Endodermal cell (in vitro differentiated cells): ENCODE measurements at regions not wholly inside any gene's neighbourhood (a gene's known extent, or its start where the extent isn't known, plus 50 kb on each side); places are given as distances from the start of the nearest gene placed in this dataset.

Experiments
- DNase-seq: peaks from one replicate; pipeline ENCODE4 v3.0.0-alpha.2; 2017
- H3K27ac ChIP-seq: 2 replicates; pipeline ENCODE4 v1.5.1; 2013; ENCODE audit warnings: mild to moderate bottlenecking, low read depth, low read length, moderate library complexity
- H3K27me3 ChIP-seq: 2 replicates; pipeline ENCODE4 v1.6.1; 2013; ENCODE audit warnings: mild to moderate bottlenecking, low read length, moderate library complexity; ENCODE audit not compliant: insufficient read depth, control insufficient read depth, poor library complexity, severe bottlenecking
- H3K36me3 ChIP-seq: 2 replicates; pipeline ENCODE4 v1.7.0; 2013; ENCODE audit warnings: mild to moderate bottlenecking, low read length, moderate library complexity; ENCODE audit not compliant: control insufficient read depth, insufficient read depth
- H3K4me1 ChIP-seq: one replicate; pipeline ENCODE4 v1.7.0; 2013; ENCODE audit warnings: low read length; ENCODE audit not compliant: control insufficient read depth, insufficient read depth
- H3K4me3 ChIP-seq: 2 replicates; pipeline ENCODE4 v1.5.1; 2013; ENCODE audit warnings: mild to moderate bottlenecking, low read length, moderate library complexity
- H3K9ac ChIP-seq: 2 replicates; pipeline ENCODE4 v1.6.1; 2013; ENCODE audit warnings: mild to moderate bottlenecking, low read length, moderate library complexity; ENCODE audit not compliant: poor library complexity, severe bottlenecking; ENCODE audit errors: extremely low read depth
- H3K9me3 ChIP-seq: 2 replicates; pipeline ENCODE4 v1.6.1; 2013; ENCODE audit warnings: mild to moderate bottlenecking, low read length, moderate library complexity; ENCODE audit not compliant: control insufficient read depth
- H3K27ac Mint-ChIP-seq: 2 replicates; pipeline ENCODE4 v1.8.0; 2020; ENCODE audit warnings: mixed read lengths
- H3K27me3 Mint-ChIP-seq: 2 replicates; pipeline ENCODE4 v1.8.0; 2021; ENCODE audit warnings: mild to moderate bottlenecking, mixed read lengths; ENCODE audit not compliant: insufficient read depth
- H3K36me3 Mint-ChIP-seq: 2 replicates; pipeline ENCODE4 v1.8.0; 2020; ENCODE audit warnings: low read depth, mixed read lengths
- H3K4me1 Mint-ChIP-seq: 2 replicates; pipeline ENCODE4 v1.8.0; 2020; ENCODE audit warnings: mixed read lengths
- H3K4me3 Mint-ChIP-seq: 2 replicates; pipeline ENCODE4 v1.8.0; 2020; ENCODE audit warnings: mild to moderate bottlenecking, moderate library complexity, mixed read lengths
- H3K9me3 Mint-ChIP-seq: 2 replicates; pipeline ENCODE4 v1.8.0; 2020; ENCODE audit warnings: mild to moderate bottlenecking, mixed read lengths
- CTCF ChIP-seq: fragments of 200-600 bp; sonication (generic); conservative IDR thresholded peaks from 2 replicates; pipeline ENCODE4 v1.5.0; 2021; ENCODE audit warnings: antibody characterized with exemption, mild to moderate bottlenecking
- WGBS, 2 experiments: methylation state at CpG; one replicate each; pipeline versions ENCODE4 v1.1.5 to v1.1.7; 2013; ENCODE audit warnings: missing lambda C conversion rate in 2 of 2, mixed read lengths in 1 of 2; ENCODE audit not compliant: insufficient coverage in 1 of 2, insufficient read length in 1 of 2; 5-methylcytosine and 5-hydroxymethylcytosine counted together

DNA sequence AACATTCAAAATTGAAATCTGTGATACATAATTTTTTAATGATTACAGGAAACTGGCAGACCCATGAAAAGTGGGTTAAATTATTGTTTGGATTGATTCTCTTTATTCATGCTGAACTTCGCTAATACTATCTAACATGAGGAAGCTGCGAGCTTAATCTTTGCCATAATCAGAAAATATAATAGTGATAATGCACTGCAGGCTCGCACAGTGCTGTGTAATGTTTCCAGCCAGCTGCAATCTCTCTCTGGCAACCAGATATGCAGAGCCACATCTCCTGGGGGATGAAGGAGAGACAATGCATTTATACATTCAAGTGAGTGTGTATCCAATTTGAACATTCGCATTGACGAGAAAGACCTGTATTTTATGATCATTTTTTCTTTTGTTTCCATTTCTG lies 669.7 kb upstream of the RGMB start:
- H3K27ac Mint-ChIP-seq: no peak overlapping the region
- DNase-seq: no peak
- H3K4me3 Mint-ChIP-seq: no peak overlapping the region
- Histone ChIP-seq H3K36me3 (no peaks in the 10 kb centered on the region), H3K27me3 (no peaks in the 10 kb centered on the region), H3K9ac (no peak overlapping the region), H3K4me1 (no peaks in the 10 kb centered on the region), H3K4me3 (no peak overlapping the region), H3K9me3 (no peaks in the 10 kb centered on the region), H3K27ac (no peak overlapping the region)
- no peaks in the 10 kb centered on the region for H3K9me3 Mint-ChIP-seq
- no peaks in the 10 kb centered on the region for H3K36me3 Mint-ChIP-seq
- WGBS, 2 experiments: 93 to 95% methylated on average over 3 of the region's 5 CpGs
- H3K4me1 Mint-ChIP-seq: no peaks in the 10 kb centered on the region
- no peaks in the 10 kb centered on the region for H3K27me3 Mint-ChIP-seq
- TF ChIP-seq CTCF: no peak

GRCh38 chr5:98104454-98105188 lies 668.8 kb upstream of the RGMB start:
- no peaks in the 10 kb centered on the region for H3K9me3 Mint-ChIP-seq
- H3K27me3 Mint-ChIP-seq: no peaks in the 10 kb centered on the region
- H3K27ac Mint-ChIP-seq: no peak overlapping the region
- DNase-seq: no peak
- no peaks in the 10 kb centered on the region for H3K36me3 ChIP-seq
- no peaks in the 10 kb centered on the region for H3K36me3 Mint-ChIP-seq
- no peak overlapping the region for H3K9ac ChIP-seq
- H3K4me1 ChIP-seq: no peaks in the 10 kb centered on the region
- no peaks in the 10 kb centered on the region for H3K9me3 ChIP-seq
- no peaks in the 10 kb centered on the region for H3K27me3 ChIP-seq
- H3K4me3 ChIP-seq: no peak overlapping the region
- H3K4me1 Mint-ChIP-seq: no peaks in the 10 kb centered on the region
- H3K4me3 Mint-ChIP-seq: no peak overlapping the region
- 81% methylated on average over 3 of the region's 3 CpGs; no CpG with 5 or more reads in 1 of the 2 experiments for WGBS, 2 experiments
- TF ChIP-seq CTCF: no peak
- no peak overlapping the region for H3K27ac ChIP-seq

- no peaks in the 10 kb centered on the region for H3K4me1 ChIP-seq
- H3K27ac ChIP-seq: no peak overlapping the region
- H3K36me3 ChIP-seq: no peaks in the 10 kb centered on the region
- no peak for TF ChIP-seq CTCF
- Mint-ChIP-seq H3K4me3 (no peak overlapping the region), H3K36me3 (no peaks in the 10 kb centered on the region), H3K27me3 (no peaks in the 10 kb centered on the region), H3K9me3 (no peaks in the 10 kb centered on the region), H3K27ac (no peak overlapping the region), H3K4me1 (no peaks in the 10 kb centered on the region)
- no peaks in the 10 kb centered on the region for H3K27me3 ChIP-seq
- DNase-seq: no peak
- 89 to 100% methylated on average over 2 to 6 of the region's 6 CpGs for WGBS, 2 experiments
- no peaks in the 10 kb centered on the region for H3K9me3 ChIP-seq
- no peak overlapping the region for H3K9ac ChIP-seq
- no peak overlapping the region for H3K4me3 ChIP-seq
Observed at GRCh38 chr5:98105681-98106080, 667.8 kb upstream of the RGMB start.
